VCaP (cell line): ENCODE measurements at regions not wholly inside any gene's neighbourhood (a gene's known extent, or its start where the extent isn't known, plus 50 kb on each side); places are given as distances from the start of the nearest gene placed in this dataset.

ENCODE experiments used
- H3K27ac ChIP-seq: fragments of 450-650 bp; 2 replicates; pipeline ENCODE4 v1.5.1; 2017
- CTCF ChIP-seq: fragments of 450-650 bp; conservative IDR thresholded peaks from 2 replicates; pipeline ENCODE4 v1.5.1; 2017; ENCODE audit warnings: mild to moderate bottlenecking, moderate library complexity

- no peak for TF ChIP-seq CTCF
- H3K27ac ChIP-seq, result no peak overlapping the region
Observed at GRCh38 chr13:87368639-87369038, 302.5 kb upstream of the SLITRK5 start.

GRCh38 chr13:87376081-87376480, 295.1 kb upstream of the SLITRK5 start:
- TF ChIP-seq CTCF, result no peak
- no peak overlapping the region for H3K27ac ChIP-seq

GRCh38 chr13:87384099-87384498, 287.1 kb upstream of the SLITRK5 start:
- TF ChIP-seq CTCF, result no peak
- no peak overlapping the region for H3K27ac ChIP-seq

- no peak overlapping the region for H3K27ac ChIP-seq
- no peak for TF ChIP-seq CTCF
Observed at GRCh38 chr13:87393358-87393757, 277.8 kb upstream of the SLITRK5 start.

- TF ChIP-seq CTCF, result no peak
Observed at GRCh38 chr13:87398047-87398446, 273.1 kb upstream of the SLITRK5 start.

GRCh38 chr13:87403748-87404432, 267.3 kb upstream of the SLITRK5 start:
- no peak overlapping the region for H3K27ac ChIP-seq
- no peak for TF ChIP-seq CTCF

More at GRCh38 chr13:87398047-87398446, 273.1 kb upstream of the SLITRK5 start:
- no peak overlapping the region for H3K27ac ChIP-seq

GRCh38 chr13:87426742-87427141, 244.4 kb upstream of the SLITRK5 start:
- TF ChIP-seq CTCF, result no peak
- H3K27ac ChIP-seq, result no peak overlapping the region
